ENCODE measurements at regions not wholly inside any gene's neighbourhood (a gene's known extent, or its start where the extent isn't known, plus 50 kb on each side); places are given as distances from the start of the nearest gene placed in this dataset.

DNA sequence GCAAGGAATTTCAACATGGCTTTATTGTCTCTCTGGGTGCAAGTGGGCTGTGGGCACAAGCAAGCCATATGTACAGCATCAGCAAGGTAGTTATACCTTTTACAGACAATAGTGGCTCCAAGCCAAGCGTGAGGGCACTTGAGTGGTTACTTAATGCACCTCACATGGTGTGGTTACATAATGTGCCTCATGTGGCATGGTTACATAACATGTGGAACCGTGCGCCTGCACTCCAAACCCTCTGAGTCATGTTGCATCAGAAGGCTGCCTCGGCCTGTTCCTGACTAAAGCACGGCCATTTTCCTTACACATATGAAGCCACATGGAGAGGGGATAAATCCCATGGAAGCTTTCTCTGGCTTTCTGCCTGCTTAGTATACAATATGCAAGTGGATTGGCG, 150.9 kb downstream of the OSTF1 start:
- TF ChIP-seq, protein P1, sequence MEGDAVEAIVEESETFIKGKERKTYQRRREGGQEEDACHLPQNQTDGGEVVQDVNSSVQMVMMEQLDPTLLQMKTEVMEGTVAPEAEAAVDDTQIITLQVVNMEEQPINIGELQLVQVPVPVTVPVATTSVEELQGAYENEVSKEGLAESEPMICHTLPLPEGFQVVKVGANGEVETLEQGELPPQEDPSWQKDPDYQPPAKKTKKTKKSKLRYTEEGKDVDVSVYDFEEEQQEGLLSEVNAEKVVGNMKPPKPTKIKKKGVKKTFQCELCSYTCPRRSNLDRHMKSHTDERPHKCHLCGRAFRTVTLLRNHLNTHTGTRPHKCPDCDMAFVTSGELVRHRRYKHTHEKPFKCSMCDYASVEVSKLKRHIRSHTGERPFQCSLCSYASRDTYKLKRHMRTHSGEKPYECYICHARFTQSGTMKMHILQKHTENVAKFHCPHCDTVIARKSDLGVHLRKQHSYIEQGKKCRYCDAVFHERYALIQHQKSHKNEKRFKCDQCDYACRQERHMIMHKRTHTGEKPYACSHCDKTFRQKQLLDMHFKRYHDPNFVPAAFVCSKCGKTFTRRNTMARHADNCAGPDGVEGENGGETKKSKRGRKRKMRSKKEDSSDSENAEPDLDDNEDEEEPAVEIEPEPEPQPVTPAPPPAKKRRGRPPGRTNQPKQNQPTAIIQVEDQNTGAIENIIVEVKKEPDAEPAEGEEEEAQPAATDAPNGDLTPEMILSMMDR (IDR thresholded peaks at IDR 0.05), result no peak
- no peak for TF ChIP-seq EZH2 (IDR thresholded peaks at IDR 0.05; ENCODE audit: borderline replicate concordance, insufficient read depth, low read depth, low read length, poor library complexity, severe bottlenecking)

Data from B cell (primary cell).